ENCODE measurements at regions not wholly inside any gene's neighbourhood (a gene's known extent, or its start where the extent isn't known, plus 50 kb on each side); places are given as distances from the start of the nearest gene placed in this dataset.
A peak's percentile ranks its signal among the peaks of the same experiment; 100 is the strongest.

- no peak for DNase-seq (ENCODE audit: low spot score)
- in situ Hi-C loops (cut with HindIII; ENCODE audit: low sequenced_read_pairs), result no loop called here
These were observed 566.0 kb upstream of the MAP3K7 start for GRCh38 chr6:91152824-91153223.

DNA sequence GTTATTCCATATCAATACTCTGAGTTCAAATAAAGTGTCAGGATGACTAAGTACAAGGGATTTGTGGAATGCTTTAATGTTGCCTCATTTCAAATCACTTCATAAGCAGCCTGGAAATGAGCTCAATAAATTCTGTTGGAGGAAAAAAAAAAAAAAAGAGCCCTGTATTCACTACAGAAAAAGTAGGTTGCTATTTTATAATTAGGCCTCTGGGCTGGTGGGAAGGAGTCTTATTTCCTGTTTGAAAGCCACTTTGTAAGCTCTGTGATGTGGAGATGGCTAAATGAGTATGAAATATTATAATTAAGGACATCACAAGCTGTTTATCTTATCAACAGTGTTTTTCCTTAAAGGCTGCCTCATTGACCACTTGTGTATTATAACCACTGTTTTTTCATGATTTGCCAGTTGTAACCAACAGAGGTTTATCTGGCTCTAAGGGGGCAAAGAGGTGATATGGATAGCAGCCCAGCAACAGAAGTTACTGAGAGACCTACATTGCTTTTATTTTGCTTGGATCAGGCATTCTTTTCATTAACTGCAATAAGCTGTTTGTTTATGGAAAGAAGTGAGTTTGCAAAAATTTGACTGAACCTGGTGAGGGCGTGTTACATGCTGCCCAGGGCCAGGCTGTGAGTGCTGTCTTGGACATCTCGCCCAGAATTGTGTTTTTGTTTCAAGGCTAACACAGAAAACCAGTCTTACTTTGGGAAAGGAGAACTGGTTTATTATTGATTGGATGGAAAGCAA lies 563.3 kb upstream of the MAP3K7 start:
- in situ Hi-C loops (cut with HindIII; ENCODE audit: low sequenced_read_pairs), result no loop called here
- no peak for DNase-seq (ENCODE audit: low spot score)

- in situ Hi-C loops (cut with HindIII; ENCODE audit: low sequenced_read_pairs), result no loop called here
- no peak for DNase-seq (ENCODE audit: low spot score)
These were observed 562.5 kb upstream of the MAP3K7 start for GRCh38 chr6:91149246-91149955.

DNA sequence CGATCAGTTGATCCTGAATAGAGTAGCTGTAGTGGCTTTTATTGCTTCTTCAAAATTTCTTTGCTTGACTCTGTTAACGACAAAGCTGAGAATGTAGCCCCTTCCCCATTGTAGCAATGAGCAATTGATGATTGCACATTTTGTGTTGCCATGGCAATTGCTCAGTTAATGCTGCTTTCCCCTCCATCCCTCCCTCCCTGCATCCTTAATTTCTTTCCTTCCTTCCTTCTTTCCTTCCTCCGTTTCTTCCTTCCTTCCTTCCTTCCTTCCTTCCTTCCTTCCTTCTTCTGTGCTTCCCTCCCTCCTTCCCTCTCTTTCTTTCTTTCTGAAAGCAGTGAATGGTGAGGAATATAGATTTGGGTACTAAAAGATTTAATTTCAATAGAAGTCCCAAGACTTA lies 557.3 kb upstream of the MAP3K7 start:
- in situ Hi-C loops (cut with HindIII; ENCODE audit: low sequenced_read_pairs), result no loop called here
- no peak for DNase-seq (ENCODE audit: low spot score)

- in situ Hi-C loops (cut with HindIII; ENCODE audit: low sequenced_read_pairs), result no loop called here
- DNase-seq (ENCODE audit: low spot score), result no peak
These were observed 555.3 kb upstream of the MAP3K7 start for GRCh38 chr6:91142154-91142553.

GRCh38 chr6:91141346-91141745 lies 554.5 kb upstream of the MAP3K7 start:
- DNase-seq (ENCODE audit: low spot score), result no peak
- in situ Hi-C loops (cut with HindIII; ENCODE audit: low sequenced_read_pairs), result no loop called here

GRCh38 chr6:91140449-91140848 lies 553.6 kb upstream of the MAP3K7 start:
- DNase-seq (ENCODE audit: low spot score), result no peak
- in situ Hi-C loops (cut with HindIII; ENCODE audit: low sequenced_read_pairs), result no loop called here

DNA sequence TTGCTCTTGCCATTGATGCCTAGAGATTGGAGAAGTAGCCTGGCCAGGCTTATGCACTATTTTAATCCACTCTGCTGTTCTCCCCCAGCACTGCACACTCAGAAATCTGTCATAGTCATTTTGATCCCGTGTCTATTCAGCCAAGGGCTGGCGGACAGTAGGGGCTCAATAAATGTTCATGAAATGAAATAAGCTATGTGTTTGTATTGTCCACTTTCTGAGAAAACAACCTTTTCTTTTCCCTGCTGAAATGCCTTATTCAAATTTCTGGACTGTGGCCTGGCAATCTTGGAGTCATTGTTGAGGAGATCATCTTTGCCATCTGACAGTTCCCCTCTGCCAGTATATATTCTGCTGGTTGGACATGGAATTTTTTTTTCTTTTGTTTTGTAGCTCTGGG lies 550.4 kb upstream of the MAP3K7 start:
- in situ Hi-C loops (cut with HindIII; ENCODE audit: low sequenced_read_pairs), result no loop called here

GRCh38 chr6:91135406-91136103 lies 548.7 kb upstream of the MAP3K7 start:
- peak; percentile 91 for DNase-seq (ENCODE audit: low spot score)
- in situ Hi-C loops (cut with HindIII; ENCODE audit: low sequenced_read_pairs), result no loop called here

More for the DNA sequence above, 550.4 kb upstream of the MAP3K7 start:
- peak; percentile 73 for DNase-seq (ENCODE audit: low spot score)

DNA sequence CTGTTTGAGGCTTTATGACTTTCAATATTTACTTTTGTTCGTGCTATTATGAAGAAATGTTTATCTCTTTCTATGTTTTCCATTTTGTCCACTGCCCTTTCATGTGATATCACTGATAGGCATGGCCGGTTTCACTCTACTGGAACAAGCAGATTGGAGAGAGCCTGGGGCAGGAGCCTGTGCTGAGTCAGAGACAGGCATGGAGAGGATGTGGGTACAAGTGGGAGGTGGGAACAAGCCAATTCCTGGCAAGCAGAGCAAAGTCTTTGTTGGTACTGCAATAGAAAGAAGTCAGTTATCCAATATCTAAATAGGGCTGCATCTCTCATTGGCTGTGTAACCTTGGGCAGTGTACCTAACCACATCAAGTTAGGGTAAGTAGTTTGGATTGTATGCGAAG lies 545.6 kb upstream of the MAP3K7 start:
- no peak for DNase-seq (ENCODE audit: low spot score)
- in situ Hi-C loops (cut with HindIII; ENCODE audit: low sequenced_read_pairs), result no loop called here

DNA sequence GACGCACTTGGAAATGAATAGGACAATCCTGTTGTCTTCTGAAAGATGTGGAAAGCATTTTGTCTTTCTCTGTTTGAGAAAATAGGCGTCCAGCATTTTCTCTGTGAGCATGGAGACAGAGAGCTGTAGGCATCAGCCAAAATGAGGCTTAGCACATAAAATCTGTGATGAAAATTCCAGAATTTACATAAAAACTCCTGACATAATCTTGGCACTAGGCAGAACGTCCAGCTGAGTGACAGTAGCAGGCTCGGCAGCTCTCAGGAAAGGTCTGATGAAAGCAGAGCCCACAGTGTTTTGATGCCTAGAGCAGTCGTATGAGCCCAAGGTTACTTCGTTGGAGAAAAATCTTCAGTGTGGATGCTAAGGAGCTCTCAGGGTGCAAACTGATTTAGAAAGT lies 543.3 kb upstream of the MAP3K7 start:
- peak; percentile 84 for DNase-seq (ENCODE audit: low spot score)
- in situ Hi-C loops (cut with HindIII; ENCODE audit: low sequenced_read_pairs), result no loop called here

DNA sequence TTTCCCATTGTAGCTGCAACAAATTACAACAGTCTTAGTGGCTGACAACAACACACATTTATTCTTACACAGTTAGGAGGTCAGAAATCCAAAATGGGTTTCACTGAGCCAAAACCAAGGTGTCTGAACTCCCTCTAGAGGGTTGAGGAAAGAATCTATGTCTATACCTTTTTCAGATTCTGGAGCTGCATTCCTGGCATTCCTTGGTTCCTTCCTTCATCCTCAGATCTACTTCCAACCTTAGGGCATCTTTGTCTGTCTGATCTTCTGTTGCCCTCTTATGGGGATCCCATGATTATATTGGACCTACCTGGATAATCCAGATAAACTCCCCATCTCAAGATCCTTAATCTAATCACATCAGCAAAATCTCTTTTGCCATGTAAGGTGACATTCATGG lies 540.9 kb upstream of the MAP3K7 start:
- in situ Hi-C loops (cut with HindIII; ENCODE audit: low sequenced_read_pairs), result no loop called here
- DNase-seq (ENCODE audit: low spot score), result no peak

GRCh38 chr6:91126876-91127275 lies 540.0 kb upstream of the MAP3K7 start:
- in situ Hi-C loops (cut with HindIII; ENCODE audit: low sequenced_read_pairs), result no loop called here
- no peak for DNase-seq (ENCODE audit: low spot score)

GRCh38 chr6:91117550-91117949 lies 530.7 kb upstream of the MAP3K7 start:
- in situ Hi-C loops (cut with HindIII; ENCODE audit: low sequenced_read_pairs), result no loop called here
- DNase-seq (ENCODE audit: low spot score), result no peak

- in situ Hi-C loops (cut with HindIII; ENCODE audit: low sequenced_read_pairs), result no loop called here
- DNase-seq (ENCODE audit: low spot score), result no peak
These were observed 527.3 kb upstream of the MAP3K7 start for GRCh38 chr6:91114123-91114708.

GRCh38 chr6:91106083-91106482 lies 519.2 kb upstream of the MAP3K7 start:
- in situ Hi-C loops (cut with HindIII; ENCODE audit: low sequenced_read_pairs), result no loop called here
- DNase-seq (ENCODE audit: low spot score), result no peak

DNA sequence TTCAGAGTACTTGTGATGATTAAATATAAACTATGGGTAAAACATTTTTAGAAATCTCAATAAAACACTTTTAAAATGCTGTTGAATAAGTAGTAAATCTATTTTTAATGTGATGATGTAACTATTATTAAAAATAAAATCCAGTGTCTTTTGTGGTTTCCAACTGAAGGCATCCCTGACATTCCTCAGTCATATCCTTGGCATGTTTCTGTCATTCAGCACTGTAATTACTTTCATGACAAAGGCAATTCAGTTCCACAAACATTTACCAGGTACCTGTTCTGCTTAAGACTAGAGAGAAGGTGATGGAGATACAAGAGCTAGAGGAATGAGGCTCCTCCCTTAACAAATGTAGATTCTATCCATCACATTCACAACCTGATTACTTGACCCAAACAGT lies 518.7 kb upstream of the MAP3K7 start:
- no peak for DNase-seq (ENCODE audit: low spot score)
- in situ Hi-C loops (cut with HindIII; ENCODE audit: low sequenced_read_pairs), result no loop called here

GRCh38 chr6:91099479-91099878 lies 512.6 kb upstream of the MAP3K7 start:
- in situ Hi-C loops (cut with HindIII; ENCODE audit: low sequenced_read_pairs), result no loop called here
- no peak for DNase-seq (ENCODE audit: low spot score)

- DNase-seq (ENCODE audit: low spot score), result no peak
- in situ Hi-C loops (cut with HindIII; ENCODE audit: low sequenced_read_pairs), result no loop called here
These were observed 511.1 kb upstream of the MAP3K7 start for GRCh38 chr6:91098006-91098405.

- in situ Hi-C loops (cut with HindIII; ENCODE audit: low sequenced_read_pairs), result no loop called here
- DNase-seq (ENCODE audit: low spot score), result peak; percentile 20
These were observed 510.5 kb upstream of the MAP3K7 start for GRCh38 chr6:91097364-91097763.
